HG02798 (cell line): ENCODE measurements at regions not wholly inside any gene's neighbourhood (a gene's known extent, or its start where the extent isn't known, plus 50 kb on each side); places are given as distances from the start of the nearest gene placed in this dataset.
"Not testable (repeated sequence)": the region's sequence is repeated elsewhere in the genome, so short reads cannot be mapped to it uniquely, and the experiment has no call there.

Source experiments
- ATAC-seq: cut with Tn5 transposase; IDR thresholded peaks from one replicate; pipeline ENCODE4 v1.9.1; 2021; ENCODE audit warnings: mild to moderate bottlenecking; ENCODE audit not compliant: unreplicated experiment, poor library complexity

DNA sequence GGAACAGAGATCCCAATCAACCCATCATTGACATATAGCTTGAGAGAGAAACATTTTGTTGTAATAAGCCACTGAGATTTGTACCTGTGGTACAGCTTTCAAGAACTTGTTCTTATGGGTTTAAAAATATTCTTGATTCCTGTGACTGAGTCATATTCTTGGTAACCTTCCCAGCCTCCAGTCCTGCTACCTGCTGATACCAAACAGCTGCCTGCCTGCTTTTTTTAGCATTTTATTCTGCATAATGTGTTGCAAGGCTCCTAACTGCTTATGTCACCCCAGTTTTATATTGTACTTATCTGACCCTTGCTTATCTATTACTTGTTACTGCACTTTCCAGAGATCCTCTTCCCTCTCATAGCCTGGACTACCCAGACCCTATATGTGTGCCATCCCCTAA lies 349.3 kb upstream of the SOX2 start:
- ATAC-seq = no peak

DNA sequence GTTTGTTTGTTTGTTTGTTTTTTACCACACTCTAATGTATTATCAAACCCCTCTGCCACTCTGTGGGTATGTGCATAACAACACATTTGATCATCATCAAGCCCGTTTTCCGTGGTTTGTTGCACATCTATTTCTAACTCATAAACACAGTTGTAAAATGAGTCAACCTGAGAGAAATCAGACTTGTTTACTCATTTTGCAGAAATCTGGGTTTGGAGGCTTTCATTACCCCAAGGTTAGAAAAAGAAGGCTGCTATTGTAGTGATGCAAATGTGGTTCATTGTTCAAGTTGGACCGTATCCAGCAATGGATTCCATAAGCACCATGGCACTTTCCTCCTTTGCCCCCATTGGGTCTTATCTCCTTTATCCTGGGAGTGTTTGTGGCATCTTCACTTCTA lies 353.2 kb upstream of the SOX2 start:
- no peak for ATAC-seq

DNA sequence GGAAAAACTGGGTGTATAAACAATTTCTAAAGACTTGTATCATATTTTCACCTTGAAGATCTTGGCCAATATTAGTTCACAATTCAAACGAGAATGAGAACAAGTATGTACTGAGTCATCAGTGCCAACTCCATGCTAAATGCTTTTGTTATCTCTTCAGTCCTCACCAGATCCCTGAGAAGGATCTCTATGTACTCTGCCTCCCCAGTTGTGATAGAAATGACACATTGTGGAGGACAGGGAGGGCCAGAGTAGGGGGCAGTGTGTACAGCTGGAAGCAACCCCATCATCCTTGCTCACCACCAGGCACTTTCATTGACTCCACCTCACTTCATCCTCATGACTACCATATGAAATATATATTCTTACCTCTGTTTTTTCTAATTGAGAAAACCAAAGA lies 353.7 kb upstream of the SOX2 start:
- ATAC-seq = no peak

DNA sequence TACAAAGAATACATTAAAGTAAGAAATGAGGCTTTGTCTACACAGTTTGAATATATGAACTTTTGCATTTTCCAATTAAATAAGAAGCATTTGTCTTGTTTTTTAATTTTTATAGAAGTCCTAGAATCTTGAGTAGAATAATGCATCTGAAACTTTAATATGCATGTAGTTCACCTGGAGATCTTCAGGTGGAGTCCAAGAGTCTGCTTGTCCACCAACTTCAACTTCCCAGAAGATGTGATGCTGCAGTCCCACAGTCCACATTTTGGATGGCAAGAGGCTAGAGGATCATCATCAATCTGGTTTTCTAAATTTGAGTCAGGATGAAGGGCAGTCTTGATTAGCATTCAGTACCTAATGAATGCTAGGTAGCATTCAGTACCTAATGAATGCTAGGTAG lies 357.6 kb upstream of the SOX2 start:
- ATAC-seq = no peak

DNA sequence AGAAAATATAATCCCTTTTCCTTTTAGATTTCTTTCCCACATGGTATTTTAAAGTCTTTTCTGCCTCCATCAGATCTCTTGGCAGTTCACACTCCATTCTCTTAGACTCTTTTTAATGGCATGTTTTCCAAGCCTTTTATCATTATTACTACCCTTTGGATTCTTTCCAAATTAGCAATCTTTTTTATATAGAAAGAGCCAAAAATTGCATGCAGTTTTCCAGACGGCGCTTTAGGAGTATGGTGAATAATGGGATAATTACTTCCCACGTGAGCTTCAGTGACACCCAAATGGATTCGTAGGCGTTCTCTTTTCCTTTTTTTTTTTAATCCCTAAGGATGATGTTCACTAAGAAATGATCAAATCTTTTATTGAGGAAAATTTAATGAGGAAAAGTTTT lies 354.8 kb upstream of the DNAJC19 start:
- no peak for ATAC-seq

DNA sequence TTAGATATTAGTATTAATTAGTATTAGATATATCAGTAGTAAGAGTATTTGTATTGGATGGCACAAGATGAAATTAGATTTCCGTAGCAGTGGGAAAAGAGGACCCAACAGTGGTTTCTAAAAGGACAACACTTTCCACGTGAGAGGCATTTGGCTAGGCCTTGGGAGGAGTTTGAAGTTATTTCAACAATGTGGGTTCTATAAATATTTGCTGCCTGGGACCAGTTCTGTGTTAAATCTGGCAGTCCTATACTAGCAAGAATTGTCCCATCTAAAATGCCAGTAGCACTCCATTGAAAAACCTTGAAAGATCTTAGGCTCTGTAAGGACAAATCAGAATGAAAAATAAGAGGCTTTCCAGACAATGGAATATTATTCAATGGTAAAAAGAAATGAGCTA lies 347.1 kb upstream of the DNAJC19 start:
- no peak for ATAC-seq

DNA sequence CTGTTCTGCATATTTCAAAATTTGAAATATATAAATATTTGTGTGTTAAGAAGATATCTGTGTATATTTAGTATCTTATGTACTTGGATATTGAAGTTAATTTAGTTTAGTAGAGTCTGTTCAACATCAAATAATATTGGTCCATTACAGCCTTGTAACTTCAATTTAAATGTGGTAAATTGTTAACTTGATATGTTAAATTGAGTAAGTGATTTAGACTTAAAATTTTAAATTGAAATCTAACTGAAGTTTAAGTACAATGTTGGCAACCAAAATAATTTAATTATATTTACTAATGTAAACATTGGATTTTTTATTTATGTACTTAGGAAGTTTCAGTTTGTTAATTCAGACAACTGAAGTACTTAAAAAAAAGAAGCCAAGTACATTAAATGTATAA lies 343.9 kb upstream of the DNAJC19 start:
- ATAC-seq = no peak

DNA sequence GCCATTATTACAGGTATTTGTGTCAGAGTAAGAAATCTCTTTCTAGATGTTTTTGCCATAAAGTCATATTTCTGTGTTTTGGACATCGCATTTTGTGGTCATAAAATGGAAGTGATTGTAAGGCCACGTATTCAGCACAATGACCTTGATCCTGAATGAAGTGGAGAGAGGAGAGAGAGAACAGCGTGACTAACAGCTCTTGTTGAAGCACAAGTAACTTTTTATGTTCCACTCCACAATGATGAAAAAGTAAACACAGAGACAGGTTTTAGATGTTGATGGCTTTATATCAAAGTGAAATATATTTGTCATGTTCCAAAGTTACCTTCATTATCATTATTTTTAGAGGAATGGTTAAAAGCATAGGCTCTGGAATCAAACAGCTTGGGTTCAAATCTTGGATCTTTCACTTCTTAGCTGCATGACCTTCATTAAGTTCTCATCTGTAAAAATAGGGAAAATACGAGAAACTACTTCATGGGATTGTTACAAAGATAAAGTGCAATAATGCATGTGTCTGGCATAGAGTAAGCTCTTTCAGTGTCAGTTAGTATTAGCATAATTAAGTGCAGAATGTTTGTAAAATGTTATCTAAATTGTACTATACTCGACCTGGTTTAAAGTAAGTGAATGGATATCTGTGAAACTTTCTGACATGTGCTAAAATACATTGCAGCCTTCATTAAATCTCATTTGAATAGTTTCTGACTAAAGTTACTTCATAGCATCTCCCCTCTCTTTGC lies 341.5 kb upstream of the DNAJC19 start:
- ATAC-seq = no peak

DNA sequence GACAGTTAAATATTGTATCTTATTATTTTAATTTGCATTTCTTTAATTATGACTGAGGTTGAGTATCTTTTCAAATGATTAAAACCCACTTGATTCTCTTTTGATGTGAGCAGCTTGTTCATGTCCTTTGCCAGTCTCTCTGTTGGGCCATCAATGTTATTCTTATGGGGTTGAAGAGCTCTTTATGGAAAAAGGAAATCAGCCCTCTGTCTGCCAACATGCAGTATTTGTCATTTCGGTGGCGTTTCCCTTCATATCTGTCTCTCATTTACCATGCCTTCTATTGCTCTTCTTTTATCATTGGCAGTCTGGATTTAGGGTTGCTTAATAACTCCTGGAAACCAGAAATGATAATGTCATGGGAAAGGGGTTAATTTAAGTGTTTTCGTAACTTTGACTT lies 340.7 kb upstream of the DNAJC19 start:
- no peak for ATAC-seq

DNA sequence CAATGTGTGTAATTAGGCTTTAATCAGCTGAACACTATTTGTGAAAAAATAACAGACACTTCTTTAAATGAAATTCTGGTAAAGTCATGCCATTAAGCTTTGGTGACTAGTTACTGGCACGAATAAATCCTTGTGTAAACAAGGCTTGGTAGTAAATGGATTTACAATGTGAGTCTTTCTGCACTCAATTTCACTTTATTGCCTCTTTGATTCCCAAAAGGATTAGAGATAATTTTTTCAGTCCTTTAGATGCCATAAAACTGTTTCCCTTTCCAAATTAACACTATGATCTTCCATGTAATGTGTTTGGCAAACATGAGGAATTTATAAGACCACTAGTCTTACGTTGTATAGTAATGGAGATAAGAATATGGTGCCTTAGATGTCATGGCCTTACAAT lies 339.5 kb upstream of the DNAJC19 start:
- no peak for ATAC-seq

DNA sequence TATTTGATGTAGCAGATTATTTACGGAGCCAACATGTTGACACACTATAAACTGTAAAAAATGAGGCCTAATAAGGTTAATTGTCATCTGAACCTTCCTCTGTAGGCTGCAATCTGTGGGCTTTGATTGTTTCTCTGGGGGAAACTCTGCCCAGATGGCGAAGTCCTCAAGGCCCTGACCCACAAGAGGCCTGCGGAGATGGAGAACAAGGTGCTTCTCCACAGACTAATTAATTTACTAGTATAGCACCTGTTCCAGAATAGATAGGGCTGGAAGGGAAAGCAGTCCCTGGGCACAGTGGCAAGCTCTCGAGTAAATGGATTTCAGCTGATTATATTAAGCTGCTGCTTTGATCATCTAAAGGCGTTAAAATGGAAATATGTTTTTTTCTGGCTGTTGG lies 338.8 kb upstream of the DNAJC19 start:
- ATAC-seq = no peak

DNA sequence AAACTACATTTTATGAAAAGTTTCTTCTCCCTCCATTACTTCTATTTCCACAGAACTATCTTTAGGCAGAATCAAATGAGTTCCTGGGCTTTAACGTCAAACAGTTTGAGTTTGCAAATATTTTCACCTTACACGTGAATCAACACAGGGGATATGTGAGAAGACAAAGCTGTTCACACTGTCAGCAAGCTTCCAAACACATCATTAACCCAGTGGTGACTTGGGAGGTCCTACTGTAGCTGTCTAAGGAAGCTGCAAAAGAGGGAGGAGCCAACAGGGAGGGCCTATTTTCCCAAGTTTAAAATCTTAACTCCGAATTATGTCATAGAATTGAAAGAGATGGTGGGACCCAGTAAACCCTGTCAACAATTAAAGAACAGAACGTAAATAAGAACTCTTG lies 337.8 kb upstream of the DNAJC19 start:
- ATAC-seq = no peak

DNA sequence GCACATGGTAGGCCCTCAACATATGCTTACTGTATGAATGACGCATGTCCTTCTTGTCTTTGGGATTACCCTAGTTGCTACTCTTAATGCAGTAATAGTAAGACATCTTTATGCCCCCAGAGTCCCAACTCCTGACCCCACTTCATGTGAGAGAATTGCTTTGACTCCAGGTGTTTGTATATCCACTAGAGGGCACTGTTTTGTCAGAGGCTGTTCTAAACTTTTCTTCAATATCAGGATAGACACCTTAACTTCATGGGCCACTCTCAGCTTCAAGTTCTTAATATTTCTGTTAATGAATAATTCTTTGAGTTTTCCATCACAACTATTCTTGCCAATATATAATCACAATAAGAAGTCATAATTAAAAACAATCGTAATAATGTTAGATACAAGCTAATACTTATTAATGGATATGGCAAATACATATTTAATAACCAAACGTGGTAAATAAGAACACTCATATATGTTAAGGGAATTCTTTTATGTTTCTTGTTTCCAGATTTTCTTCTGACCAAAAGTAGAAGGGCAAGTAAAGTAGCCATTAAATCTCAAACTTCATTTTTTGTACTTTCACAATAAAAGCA lies 337.2 kb upstream of the DNAJC19 start:
- ATAC-seq = peak; percentile 80

DNA sequence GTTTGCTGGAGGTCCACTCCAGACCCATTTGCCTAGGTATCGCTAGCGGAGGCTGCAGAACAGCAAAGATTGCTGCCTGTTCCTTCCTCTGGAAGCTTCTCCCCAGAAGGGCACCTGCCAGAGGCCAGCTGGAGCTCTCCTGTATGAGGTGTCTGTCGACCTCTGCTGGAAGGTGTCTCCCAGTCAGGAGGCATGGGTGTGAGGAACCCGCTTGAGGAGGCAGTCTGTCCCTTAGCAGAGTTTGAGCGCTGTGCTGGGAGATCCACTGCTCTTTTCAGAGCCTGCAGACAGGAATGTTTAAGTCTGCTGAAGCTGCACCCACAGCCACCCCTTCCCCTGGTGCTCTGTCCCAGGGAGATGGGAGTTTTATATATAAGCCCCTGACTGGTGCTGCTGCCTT lies 335.0 kb upstream of the DNAJC19 start:
- ATAC-seq = not testable (repeated sequence)

DNA sequence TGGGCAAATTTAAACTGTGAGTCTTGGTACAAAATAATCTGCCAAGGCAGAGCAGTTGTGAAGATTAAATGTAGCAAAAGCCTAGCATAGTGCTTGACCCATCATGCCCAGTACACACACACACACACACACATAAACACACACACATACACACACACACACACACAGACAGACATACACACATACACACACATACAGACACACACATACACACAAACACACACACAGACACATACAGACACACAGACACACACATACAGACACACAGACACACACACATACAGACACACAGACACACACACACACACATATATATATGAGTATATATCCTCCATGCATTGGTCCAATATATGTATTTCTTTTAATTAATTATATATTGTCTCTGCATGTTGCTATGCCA lies 328.8 kb upstream of the DNAJC19 start:
- no peak for ATAC-seq

DNA sequence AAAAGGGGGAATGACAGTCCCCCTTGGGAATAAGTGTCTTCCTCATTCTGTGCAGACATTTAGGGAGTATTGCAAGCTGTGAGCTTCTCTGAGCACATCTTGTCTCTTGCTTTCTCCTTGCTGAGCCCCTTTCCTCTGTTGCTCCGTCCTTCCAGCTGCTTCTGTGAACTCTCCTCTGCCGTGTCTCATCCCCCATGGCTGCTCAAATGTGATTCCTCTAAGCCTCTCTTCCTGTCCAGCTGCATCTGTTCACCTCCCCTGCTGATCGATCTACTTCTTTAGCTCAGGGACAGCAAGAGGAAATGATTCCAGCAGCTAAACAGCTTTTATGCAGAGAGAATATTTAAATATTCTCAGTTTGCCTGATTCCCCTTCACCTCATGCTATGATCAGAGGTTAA lies 328.0 kb upstream of the DNAJC19 start:
- no peak for ATAC-seq

DNA sequence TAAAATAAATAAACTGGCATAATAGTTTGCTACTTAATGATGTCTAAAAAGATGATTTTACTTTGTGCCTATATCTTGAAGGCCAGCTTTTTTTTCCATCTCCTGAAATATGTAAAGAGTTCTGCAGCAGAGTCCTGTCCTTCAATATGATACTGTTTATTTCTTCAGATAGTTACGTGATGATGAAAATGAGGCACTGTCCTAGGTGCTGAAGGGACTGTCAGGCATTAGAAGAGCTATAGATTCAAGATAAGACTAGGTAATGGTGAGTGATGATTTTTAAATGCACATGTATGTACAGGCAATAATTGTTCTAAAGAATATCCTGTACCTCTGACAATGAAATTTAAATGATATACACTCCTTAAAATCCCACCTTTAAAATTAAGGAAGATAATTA lies 326.9 kb upstream of the DNAJC19 start:
- ATAC-seq = no peak

DNA sequence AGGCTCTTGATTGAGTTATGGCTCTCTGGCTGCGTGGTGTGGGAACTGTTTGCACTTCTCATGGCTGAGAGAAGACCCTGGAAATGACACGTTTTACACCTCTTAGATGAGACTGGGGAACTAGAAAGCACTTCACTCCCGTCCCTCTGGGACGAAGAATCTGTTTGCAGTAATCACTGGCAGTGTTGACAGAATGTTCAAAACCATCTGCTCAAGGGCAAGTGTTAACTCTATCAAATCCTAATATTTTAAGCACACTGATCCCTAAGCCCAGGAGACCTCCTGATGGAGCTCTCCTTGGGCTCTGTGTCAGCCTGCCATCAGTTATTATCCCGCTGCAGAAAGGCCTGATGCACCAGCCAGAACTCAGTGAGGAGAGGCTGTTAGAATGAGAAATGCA lies 323.8 kb upstream of the DNAJC19 start:
- no peak for ATAC-seq

DNA sequence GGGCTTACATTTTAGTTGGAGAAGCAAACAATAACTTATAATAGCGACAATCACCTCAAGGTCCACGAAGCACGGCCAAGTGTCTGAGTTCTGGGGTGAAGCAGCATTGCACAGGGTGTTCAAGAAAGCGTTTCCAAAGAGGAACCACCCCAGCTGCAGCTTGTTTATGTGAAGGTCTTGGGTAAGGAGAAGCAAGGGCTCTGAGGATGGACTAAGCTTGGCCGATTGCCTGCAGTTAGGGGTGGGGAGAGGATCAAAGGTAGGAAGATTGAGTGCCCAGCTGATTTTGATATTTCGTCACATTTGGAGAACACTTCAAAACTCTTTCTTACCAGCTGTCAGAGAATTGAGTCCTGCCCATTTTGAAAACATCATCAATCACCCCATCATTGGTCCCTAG lies 321.6 kb upstream of the DNAJC19 start:
- no peak for ATAC-seq

DNA sequence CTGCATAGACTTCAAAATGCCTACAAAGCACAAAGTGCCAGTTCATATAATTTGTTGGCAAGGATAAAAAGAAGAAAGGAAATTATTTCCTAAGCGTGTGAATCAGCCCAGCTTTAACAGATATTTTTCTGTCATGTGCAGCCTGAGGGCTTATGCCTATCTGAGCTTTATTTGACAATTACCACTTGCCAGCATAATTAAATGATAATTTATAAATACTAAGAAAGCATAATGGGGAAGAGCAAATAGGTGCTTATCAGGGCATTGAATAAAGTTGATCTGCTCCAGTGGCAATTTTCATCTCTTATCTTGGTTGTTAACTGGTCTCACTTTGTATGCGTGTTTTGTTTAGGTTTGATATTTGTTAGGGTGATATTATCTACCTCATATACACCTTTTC lies 313.4 kb upstream of the DNAJC19 start:
- ATAC-seq = no peak

DNA sequence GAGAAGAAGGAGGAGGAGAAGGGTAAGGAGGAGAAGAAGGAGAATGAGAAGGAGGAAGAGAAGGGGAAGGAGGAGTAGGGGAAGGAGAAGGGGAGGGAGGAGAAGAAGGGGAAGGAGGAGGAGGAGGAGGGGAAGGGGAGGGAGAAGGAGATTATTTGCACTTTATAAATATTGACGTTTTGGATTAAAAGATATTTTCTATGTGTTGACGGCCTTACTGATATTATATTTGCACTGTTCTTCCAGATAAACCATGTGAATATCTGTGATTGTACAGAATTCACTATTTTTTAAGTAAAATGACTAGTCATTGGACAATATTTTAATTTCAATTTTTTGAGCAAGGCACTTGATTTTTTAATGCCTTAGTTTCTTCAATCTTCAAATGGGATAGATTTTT lies 310.5 kb upstream of the DNAJC19 start:
- ATAC-seq = no peak

DNA sequence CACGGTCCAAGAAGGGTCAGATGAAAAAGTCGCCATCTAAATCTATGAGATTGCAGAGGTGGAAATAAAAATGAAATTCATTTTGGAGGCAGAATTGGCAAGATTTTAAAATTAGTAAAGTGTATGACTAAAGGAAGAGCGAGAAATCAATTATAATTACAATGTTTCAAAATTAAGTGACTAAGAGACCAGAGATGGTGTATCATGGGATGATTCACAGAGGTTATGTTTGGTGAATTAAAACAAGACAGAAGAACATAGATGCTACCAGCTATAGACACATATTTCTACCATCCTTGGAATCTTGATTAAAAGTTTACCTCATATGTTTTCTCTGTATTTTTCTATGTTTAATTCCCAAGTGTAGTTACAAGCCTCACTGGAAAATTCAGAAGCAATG lies 308.9 kb upstream of the DNAJC19 start:
- no peak for ATAC-seq
